HG02798 (cell line): ENCODE measurements at regions not wholly inside any gene's neighbourhood (a gene's known extent, or its start where the extent isn't known, plus 50 kb on each side); places are given as distances from the start of the nearest gene placed in this dataset.
"Not testable (repeated sequence)": the region's sequence is repeated elsewhere in the genome, so short reads cannot be mapped to it uniquely, and the experiment has no call there.

Source experiments
- ATAC-seq: cut with Tn5 transposase; IDR thresholded peaks from one replicate; pipeline ENCODE4 v1.9.1; 2021; ENCODE audit warnings: mild to moderate bottlenecking; ENCODE audit not compliant: unreplicated experiment, poor library complexity

DNA sequence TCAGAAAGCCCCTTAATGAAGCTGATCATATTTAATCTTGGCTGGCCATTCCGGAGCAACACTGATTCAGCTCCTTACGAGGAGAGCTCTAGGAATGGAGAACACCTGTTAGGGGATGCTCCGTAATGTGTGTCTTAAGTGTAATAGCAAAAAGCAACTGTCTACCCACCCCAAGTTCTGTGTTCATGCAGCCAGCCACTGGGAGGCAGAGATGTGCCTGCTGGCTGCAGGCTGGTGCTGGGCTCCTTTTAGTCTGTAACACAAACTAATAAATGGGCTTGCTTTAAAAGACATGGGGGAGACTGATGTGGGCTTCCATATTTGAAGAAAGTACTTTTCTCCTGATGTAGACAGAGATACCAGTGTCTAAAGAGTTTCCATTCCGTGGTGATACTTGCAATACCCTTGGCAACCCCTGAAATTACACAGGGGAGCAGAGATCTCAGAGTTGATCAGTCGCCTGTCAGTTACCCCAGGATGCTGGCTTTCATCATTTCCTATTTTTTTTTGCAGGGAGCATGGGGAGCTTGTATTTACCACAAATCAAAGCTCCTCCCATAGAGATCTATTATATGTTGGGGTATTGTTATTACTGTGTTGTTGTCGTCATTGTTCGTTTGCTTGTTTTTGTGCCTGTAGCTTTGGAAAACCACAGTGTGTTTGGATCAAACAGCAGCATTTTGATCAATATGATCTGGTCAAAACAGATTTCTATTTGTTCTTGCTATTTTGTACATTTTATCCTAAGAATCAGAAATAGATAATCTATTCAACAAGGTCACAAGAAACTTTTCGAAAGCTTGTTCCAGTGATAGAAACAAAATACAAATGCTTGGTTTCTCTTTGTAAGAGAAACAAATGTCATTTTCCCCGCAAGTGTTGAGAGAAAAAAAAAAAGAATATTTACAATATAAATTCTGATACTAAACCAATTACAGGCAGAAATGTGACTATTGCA is 65.8 kb downstream of the MTX3 start:
- no peak for ATAC-seq

DNA sequence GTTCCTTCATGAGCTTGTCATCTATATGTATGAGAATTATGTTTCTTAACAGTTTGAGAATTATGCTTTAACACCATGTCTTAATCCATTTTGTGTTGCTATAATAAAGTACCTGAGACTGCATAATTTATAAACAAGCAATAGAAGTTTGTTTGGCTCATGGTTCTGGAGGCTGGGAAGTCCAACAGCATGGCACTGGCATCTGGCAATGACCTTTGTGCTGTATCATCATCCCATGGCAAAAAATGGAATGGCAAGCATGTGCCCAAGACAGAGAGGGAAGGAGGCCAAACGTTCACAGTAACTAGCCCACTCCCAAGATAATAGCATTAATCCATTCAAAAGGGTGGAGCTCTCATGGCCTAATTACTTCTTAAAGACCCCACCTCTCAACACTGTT is 67.6 kb downstream of the MTX3 start:
- no peak for ATAC-seq

GRCh38 chr5:79922626-79923025 is 68.4 kb downstream of the MTX3 start:
- ATAC-seq, result no peak

DNA sequence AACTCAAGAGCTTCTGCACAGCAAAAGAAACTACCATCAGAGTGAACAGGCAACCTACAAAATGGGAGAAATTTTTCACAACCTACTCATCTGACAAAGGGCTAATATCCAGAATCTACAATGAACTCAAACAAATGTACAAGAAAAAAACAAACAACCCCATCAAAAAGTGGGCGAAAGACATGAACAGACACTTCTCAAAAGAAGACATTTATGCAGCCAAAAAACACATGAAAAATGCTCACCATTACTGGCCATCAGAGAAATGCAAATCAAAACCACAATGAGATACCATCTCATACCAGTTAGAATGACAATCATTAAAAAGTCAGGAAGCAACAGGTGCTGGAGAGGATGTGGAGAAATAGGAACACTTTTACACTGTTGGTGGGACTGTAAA is 83.6 kb downstream of the MTX3 start:
- ATAC-seq, result not testable (repeated sequence)

DNA sequence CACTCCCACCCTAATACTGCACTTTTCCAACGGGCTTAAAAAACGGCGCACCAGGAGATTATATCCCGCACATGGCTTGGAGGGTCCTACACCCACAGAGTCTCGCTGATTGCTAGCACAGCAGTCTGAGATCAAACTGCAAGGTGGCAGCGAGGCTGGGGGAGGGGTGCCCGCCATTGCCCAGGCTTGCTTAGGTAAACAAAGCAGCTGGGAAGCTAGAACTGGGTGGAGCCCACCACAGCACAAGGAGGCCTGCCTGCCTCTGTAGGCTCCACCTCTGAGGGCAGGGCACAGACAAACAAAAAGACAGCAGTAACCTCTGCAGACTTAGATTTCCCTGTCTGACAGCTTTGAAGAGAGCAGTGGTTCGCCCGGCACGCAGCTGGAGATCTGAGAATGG is 88.5 kb downstream of the MTX3 start:
- ATAC-seq, result not testable (repeated sequence)

DNA sequence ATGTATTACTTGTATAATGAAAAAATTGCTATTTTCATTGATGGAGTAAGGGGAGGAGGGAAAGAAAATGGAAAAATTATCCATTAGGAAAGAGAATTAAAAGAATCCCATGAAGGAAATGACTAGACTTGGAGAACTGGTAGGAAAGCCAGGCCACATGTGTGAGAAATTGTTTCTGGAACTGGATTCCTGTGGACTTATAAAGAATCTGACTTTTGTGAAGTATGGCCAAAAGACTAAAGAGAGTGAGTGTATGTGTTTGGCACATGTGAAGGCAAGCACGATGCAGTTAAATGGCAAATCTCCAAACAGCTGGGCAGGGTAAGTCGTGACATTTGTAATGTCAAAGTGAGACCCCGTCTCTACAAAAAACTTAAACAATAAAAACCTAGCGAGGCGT is 89.4 kb downstream of the MTX3 start:
- no peak for ATAC-seq

GRCh38 chr5:79898611-79899010 is 92.5 kb downstream of the MTX3 start:
- no peak for ATAC-seq

GRCh38 chr5:79893976-79894375 is 97.1 kb downstream of the MTX3 start:
- ATAC-seq, result no peak

GRCh38 chr5:79893485-79893884 is 97.6 kb downstream of the MTX3 start:
- no peak for ATAC-seq

DNA sequence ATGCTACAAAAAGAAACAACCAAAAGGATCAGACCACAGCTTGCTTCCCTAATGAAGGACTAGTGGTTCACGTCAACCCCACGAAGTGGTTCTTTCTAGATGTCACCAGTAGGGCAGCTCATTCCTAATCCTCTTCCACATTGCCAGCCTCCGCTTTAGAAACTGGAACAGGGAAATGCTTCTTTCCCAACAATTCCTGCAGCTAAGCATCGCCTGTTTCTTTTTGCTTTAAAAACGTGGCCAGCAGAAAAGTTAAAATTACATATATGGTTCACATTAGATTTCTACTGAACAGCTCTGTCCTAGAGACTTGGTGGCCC is 100.2 kb downstream of the MTX3 start:
- no peak for ATAC-seq

- no peak for ATAC-seq
Measured at GRCh38 chr5:79890119-79890929, 100.7 kb downstream of the MTX3 start.

DNA sequence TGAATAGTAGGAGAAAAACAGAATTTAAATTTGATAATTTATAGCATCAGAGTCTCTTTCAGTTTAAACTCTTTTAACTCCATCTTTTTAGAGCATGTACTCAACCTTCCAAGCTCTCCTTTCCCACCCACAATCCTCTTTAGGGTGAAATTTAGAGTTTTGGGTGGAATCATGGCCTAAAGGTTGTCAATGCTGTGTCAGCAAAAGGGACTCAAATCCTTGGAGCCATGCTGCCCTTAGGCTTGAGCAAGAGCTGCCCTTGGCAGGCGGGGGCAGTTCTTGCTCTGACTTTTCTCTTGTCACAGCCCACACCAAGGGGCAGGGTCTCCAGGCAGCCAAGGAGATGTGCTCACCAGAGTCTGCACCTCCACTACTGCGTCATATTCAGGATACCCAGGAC is 102.4 kb downstream of the MTX3 start:
- ATAC-seq, result no peak

- no peak for ATAC-seq
Measured at GRCh38 chr5:79886925-79887655, 104.0 kb downstream of the MTX3 start.

- no peak for ATAC-seq
Measured at GRCh38 chr5:79886456-79886855, 104.6 kb downstream of the MTX3 start.

DNA sequence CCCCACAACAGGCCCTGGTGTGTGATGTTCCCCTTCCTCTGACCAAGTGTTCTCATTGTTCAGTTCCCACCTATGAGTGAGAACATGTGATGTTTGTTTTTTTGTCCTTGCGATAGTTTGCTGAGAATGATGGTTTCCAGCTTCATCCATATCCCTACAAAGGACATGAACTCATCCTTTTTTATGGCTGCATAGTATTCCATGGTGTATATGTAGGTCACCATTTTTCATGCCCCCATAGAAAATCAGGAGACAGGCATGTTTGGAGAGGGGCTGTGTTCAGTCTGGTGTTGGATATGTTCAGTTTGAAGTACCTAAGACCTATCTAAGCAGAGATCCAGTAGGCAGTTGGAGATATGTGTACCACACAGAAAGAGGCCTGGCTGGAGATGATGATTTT is 111.2 kb downstream of the MTX3 start:
- ATAC-seq, result not testable (repeated sequence)

DNA sequence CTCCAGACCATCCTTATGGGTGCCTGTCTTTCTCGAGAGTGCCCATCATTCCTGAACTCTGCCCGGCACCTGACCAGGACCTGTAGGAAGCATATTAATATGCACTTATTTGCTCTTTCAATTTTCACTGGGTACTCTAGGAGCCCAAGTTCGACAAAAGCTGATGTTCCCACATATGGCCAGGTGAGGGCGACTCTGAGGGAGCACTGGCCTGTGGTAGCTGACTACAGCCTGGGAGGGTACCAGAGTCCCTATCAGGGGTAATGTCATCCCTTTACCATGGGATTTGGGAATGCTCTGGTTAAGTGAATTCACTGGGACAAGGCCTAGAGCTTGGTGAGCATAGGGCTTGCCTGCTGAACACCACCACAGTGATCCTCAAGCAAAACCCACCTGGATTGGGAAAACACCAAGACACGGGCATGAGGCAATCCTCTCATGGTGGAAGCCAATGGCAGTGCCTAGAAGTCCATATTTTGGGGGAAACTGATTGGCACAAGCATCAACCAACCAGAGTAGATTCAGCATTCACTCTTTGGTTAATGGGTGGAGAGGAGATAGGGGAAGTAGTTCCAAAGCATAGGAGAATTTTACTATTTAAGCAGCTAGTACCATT is 112.2 kb downstream of the MTX3 start:
- ATAC-seq, result no peak

GRCh38 chr5:79878136-79878679 is 112.9 kb downstream of the MTX3 start:
- no peak for ATAC-seq

DNA sequence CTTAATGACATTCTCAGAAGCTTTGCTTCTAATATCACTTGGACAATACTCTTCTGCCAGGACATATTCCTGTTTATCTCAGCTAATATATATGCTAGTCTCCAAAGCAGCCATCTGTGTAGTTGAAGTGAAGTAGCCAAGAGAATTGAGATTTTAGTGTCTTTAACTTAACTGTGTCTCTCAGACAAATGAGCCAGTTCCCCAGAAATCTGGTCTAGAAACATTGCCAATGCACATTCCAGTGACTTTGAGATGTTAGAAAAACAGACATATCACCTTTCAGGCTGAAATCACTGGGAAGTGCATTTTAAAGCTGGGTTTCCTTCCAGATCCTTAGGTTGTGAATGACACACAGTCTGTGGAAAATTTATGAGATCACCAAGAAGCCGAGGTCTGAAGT is 114.6 kb downstream of the MTX3 start:
- ATAC-seq, result no peak

DNA sequence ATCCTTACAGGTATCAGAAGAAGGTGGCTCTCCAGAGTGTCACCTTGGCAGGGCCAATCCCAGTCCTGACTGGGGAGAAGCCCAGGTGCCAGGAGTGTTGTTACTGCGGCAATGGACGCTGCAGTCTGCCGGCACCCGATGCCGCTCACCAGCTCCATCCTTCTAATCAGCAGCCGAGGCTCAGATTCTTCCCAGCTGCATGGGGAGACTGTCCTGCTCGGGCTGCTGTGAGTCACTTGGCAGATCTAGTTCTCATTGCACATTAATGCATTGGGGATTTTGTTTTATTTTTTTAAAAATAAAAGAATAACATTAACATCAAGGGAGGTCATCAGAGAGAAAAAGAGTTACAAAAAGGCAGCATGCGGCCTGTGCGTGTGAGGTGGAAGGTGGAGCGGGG is 115.8 kb downstream of the MTX3 start:
- no peak for ATAC-seq

DNA sequence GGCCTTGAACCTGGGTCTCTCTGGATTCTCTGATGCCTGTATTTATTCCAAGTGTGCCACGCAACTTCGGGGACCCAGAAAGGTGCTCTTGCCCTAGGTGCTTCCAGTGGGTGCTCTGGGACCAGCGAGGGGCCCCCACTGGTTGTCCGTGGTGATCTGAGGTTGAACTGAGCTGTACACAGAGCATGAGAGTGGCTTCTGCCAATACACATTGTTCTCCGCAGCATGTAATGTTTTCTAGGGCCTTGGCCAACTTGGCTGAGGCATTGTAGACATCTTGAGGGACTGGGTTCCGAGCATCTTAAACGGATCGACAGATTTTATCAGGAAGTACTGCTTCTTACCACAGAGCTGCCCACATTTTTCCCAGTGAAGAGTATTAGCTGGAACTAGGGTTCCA is 117.9 kb downstream of the MTX3 start:
- ATAC-seq, result no peak
